Neutrophil (primary cell): ENCODE measurements at regions not wholly inside any gene's neighbourhood (a gene's known extent, or its start where the extent isn't known, plus 50 kb on each side); places are given as distances from the start of the nearest gene placed in this dataset.

ENCODE experiments used
- H3K27ac ChIP-seq: fragments of 200-600 bp; sonication (generic); 2 replicates; pipeline ENCODE4 v1.5.1; 2016; ENCODE audit warnings: mild to moderate bottlenecking, moderate library complexity
- H3K27me3 ChIP-seq: fragments of 200-600 bp; sonication (generic); 2 replicates; pipeline ENCODE4 v1.6.0; 2016; ENCODE audit warnings: mild to moderate bottlenecking
- H3K36me3 ChIP-seq: fragments of 200-600 bp; sonication (generic); 2 replicates; pipeline ENCODE4 v1.5.1; 2017
- H3K4me1 ChIP-seq, 2 experiments: fragments of 200-600 bp in 1 of 2; sonication (generic) in 1 of 2; 1 replicate in 1 of 2; 2 replicates in 1 of 2; pipeline versions ENCODE4 v1.5.1 to v1.6.1; 2013 to 2016; ENCODE audit warnings: low read depth in 1 of 2, low read length in 1 of 2, mild to moderate bottlenecking in 1 of 2, moderate library complexity in 1 of 2; ENCODE audit not compliant: control insufficient read depth in 1 of 2, insufficient read depth in 1 of 2
- H3K4me3 ChIP-seq, 2 experiments: fragments of 200-600 bp in 1 of 2; sonication (generic) in 1 of 2; 1 replicate in 1 of 2; 2 replicates in 1 of 2; pipeline ENCODE4 v1.5.1; 2013 to 2016; ENCODE audit warnings: low read depth in 1 of 2, low read length in 1 of 2, mild to moderate bottlenecking in 1 of 2, moderate library complexity in 1 of 2
- H3K9me3 ChIP-seq: fragments of 200-600 bp; sonication (generic); 2 replicates; pipeline ENCODE4 v1.5.1; 2016
- CTCF ChIP-seq: fragments of 200-600 bp; sonication (generic); IDR thresholded peaks from 2 replicates; pipeline ENCODE4 v1.5.1; 2016; ENCODE audit warnings: antibody characterized with exemption

- no peak for TF ChIP-seq CTCF
- Histone ChIP-seq H3K9me3 (no peaks in the 10 kb centered on the region), H3K4me3 (no peak overlapping the region), H3K27ac (no peak overlapping the region), H3K27me3 (no peaks in the 10 kb centered on the region), H3K4me1 (peaks cover 15 to 30% of the 10 kb centered on the region in 2 experiments), H3K36me3 (no peaks in the 10 kb centered on the region)
Measured at GRCh38 chr4:11334887-11335286, 93.8 kb downstream of the HS3ST1 start.

GRCh38 chr4:11328401-11328800 is 100.3 kb downstream of the HS3ST1 start:
- no peak for TF ChIP-seq CTCF
- no peaks in the 10 kb centered on the region for H3K36me3 ChIP-seq
- H3K27me3 ChIP-seq = no peaks in the 10 kb centered on the region
- H3K4me1 ChIP-seq = no peaks in the 10 kb centered on the region
- H3K9me3 ChIP-seq = no peaks in the 10 kb centered on the region
- H3K4me3 ChIP-seq = no peak overlapping the region
- H3K27ac ChIP-seq = no peak overlapping the region

- Histone ChIP-seq H3K4me3 (no peak overlapping the region), H3K27me3 (no peaks in the 10 kb centered on the region), H3K27ac (no peak overlapping the region), H3K9me3 (no peaks in the 10 kb centered on the region), H3K36me3 (no peaks in the 10 kb centered on the region), H3K4me1 (no peaks in the 10 kb centered on the region)
- TF ChIP-seq CTCF = no peak
Measured at GRCh38 chr4:11326021-11326420, 102.7 kb downstream of the HS3ST1 start.

- no peaks in the 10 kb centered on the region for H3K9me3 ChIP-seq
- H3K4me1 ChIP-seq = no peaks in the 10 kb centered on the region
- H3K27me3 ChIP-seq = no peaks in the 10 kb centered on the region
- no peaks in the 10 kb centered on the region for H3K36me3 ChIP-seq
- no peak overlapping the region for H3K27ac ChIP-seq
- H3K4me3 ChIP-seq = no peak overlapping the region
- no peak for TF ChIP-seq CTCF
Measured at GRCh38 chr4:11323771-11324170, 104.9 kb downstream of the HS3ST1 start.

- H3K36me3 ChIP-seq = no peaks in the 10 kb centered on the region
- no peaks in the 10 kb centered on the region for H3K4me1 ChIP-seq
- H3K27ac ChIP-seq = no peak overlapping the region
- H3K9me3 ChIP-seq = no peaks in the 10 kb centered on the region
- no peak for TF ChIP-seq CTCF
- H3K27me3 ChIP-seq = no peaks in the 10 kb centered on the region
- H3K4me3 ChIP-seq = no peak overlapping the region
Measured at GRCh38 chr4:11313157-11313943, 115.3 kb downstream of the HS3ST1 start.
